HG03442 (cell line): ENCODE measurements at regions not wholly inside any gene's neighbourhood (a gene's known extent, or its start where the extent isn't known, plus 50 kb on each side); places are given as distances from the start of the nearest gene placed in this dataset.
"Not testable (repeated sequence)": the region's sequence is repeated elsewhere in the genome, so short reads cannot be mapped to it uniquely, and the experiment has no call there.

Experiments used
- ATAC-seq: cut with Tn5 transposase; IDR thresholded peaks from one replicate; pipeline ENCODE4 v1.9.1; 2021; ENCODE audit warnings: mild to moderate bottlenecking, moderate library complexity; ENCODE audit not compliant: unreplicated experiment

DNA sequence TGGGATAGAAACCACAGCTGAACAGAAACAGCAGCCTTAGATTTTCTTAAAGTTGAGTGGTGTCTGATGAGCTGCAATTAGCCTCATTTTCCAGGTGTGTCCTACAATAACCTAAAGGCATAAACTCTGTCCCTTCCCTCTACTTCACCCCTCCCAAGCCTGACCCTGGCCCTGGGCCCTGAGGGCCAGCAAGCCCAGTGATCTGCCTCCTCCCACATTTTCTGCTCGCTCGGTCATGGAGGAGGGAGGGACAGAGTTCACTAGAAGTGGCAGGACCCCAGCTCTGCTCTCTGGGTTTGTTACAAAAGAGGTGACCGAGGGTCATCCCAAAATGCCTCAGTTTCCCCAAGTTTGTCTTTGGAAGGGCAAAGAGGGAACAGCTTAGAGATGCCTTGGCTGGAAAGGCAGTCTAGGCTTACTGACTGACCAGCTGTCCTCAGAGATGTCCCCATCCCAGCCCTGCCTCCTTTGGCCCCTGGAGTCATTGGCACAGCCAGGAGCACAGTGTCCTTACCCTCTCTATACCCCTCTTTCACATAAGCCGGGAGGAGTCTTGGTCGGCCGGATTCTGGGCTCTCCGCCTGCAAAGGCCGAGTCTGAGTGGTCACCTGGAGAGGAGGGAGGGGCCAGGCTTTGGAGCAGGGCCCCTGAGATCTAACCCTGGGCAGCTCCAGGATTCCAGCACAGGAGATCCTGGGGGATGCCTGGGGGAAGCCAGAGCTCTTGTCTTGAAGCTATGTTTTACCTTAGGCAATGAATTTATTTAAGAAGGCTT, 172.7 kb downstream of the PTPRU start:
- ATAC-seq = no peak

DNA sequence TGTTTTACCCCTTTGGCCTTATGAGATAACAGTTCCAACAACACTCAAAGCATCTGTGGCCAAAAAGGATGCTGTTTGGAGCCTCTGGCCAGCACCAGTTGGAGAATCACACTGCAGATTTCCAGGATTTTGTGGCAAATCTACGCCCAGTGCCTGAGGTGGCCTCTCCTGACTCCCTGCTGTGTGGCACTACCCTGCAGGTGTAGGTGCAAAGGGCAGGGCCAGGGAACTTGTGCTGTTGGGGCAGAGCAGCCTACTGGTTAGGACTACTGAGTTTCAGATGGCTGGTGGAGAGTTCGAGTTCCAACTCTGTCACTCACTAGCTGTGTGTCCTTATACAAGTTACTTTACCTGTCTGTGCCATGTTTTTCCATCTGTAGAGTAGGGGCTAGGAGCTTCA, 170.5 kb downstream of the PTPRU start:
- ATAC-seq = no peak

DNA sequence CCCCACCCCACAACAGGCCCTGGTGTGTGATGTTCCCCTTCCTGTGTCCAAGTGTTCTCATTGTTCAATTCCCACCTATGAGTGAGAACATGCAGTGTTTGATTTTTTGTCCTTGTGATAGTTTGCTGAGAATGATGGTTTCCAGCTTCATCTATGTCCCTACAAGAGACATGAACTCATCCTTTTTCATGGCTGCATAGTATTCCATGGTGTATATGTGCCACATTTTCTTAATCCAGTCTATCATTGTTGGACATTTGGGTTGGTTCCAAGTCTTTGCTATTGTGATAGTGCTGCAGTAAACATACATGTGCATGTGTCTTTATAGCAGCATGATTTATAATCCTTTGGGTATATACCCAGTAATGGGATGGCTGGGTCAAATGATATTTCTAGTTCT, 163.9 kb downstream of the PTPRU start:
- ATAC-seq = not testable (repeated sequence)

DNA sequence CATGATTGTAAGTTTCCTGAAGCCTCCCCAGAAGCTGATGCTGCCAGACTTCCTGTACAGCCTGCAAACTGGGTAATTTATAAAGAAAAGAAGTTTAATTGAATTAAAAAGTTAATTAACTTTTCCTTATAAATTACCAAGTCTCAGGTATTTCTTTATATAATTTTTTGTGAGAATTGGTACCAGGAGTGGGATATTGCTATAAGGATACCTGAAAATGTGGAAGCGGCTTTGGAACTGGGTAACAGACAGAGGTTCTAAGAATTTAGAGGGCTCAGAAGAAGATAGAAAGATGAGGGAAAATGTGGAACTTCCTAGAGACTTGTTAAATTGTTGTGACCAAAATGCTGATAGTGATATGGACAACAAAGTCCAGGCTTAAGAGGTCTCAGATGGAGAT, 163.1 kb downstream of the PTPRU start:
- ATAC-seq = no peak

DNA sequence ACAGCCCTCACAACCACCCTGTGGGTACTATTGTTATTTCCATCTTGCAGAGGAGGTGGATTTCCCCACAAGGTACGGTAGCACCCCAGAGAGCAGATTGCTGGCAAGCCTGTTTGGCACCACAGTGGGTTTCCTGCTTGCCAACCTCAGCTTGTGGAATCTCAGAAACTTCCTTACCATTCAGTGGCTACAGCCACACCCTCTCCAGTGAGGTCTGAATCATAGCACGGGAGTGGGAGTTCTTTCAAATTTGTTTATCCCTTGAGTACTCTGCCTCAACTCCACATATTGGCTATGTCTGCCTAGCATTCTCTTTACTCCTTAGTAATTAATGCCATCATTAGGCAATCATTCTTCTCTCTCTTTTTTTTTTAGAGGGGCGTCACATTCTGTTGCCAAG, 162.1 kb downstream of the PTPRU start:
- no peak for ATAC-seq

DNA sequence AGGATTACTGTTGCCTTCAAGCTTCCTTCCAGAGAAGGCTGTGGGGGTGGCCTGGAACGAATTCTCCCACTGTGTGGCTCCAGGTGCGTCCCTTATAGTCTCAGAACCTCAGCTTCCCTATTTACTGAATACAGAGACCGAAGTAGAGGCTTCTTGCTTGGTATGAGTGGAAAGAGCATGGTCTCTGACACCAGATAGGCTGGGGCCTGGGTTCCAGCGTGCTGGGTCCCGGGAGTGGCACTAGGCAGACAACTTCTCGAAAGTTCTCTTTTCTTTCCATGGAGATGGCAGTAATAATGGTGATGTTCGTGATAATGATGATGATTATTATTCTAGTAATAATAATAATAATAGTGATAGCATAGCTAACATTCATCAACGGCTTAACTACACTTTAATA, 161.7 kb downstream of the PTPRU start:
- no peak for ATAC-seq

DNA sequence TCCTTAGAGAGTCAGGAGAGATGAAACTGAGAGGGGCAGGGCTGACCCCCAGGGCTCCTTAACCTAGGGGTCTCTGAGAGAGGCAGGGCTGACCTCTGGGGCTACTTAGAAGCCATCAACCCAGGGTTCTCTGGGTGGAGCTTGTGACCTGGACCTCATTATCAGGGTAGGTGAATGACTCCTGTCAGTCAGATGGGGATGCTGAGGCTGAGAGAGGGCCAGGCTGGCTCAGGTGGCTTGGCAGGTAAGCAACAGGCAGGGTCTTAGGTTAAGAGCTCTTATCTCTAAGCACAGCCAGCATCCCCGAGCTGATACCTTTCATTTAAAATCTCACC, 160.9 kb downstream of the PTPRU start:
- ATAC-seq = no peak

DNA sequence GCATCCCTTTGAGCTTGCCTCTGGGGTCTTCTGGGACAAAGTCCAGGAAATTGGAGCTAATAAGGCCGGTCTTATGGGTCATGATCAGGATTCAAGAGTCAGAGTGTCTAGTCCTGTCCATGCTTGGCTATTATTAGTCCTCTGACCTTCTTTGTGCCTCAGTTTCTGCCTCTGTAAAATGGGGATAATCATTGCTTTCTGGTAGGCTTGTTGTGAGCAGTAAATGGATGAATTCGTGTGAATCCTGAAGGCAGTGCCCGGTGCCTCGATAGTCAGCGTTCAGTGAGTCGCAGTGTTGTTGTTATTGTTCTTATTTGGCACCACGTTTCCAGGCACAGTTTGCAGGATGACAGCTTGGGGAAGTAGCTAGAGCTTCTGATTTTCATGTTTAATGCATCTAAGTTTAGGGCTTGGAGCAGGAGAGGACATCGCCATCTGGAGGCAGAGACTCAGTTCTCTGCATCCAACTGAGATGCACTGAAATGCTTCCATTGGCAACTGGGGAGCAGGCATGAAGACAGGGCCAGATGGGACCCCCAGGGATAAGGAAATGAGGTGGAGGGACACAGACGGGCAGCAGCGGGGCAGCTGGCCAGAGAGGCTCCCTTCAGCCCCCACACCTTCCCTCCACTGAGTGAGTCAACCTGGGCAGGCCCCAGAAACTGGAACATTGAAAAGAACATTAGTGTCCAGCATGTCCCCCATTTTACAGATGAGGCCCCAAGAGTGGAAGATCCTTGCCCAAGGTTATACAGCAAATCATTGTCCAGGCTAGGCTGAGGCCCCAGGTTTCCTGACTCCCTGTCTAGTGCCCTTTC, 160.3 kb downstream of the PTPRU start:
- no peak for ATAC-seq

DNA sequence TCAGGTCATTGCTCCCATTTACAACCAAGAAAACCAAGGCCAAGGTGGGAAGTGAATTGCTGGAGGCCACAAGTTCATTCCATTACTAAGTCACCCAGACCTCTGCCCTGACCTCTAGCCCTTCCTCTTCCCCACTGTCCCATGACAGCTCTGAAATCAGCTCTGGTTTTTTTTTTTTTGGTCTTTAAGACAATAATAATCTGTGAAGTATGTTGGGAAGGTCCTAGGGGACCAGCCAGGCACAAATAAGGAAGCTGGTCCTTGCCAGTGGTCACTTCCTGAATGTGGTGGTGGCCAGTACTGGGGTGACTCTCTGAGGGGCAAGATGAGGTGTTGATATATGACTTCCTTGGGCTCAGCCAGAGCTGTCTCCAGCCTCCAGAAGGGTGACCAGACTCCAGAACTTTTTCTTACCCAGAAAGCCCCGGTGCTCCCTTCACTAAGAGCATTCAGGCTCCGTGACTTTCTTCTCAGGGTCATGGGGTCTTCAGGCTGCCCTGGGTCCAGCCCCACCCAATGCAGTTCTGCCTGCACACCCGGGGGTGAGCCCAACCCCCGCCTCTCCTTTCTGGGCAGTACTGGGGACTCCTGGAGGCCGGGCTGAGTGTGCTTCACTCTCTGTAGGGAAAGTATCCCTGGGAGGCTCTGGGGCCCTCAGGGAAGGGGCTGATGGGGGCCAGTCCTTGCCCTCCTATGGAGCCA, 159.6 kb downstream of the PTPRU start:
- ATAC-seq = no peak

DNA sequence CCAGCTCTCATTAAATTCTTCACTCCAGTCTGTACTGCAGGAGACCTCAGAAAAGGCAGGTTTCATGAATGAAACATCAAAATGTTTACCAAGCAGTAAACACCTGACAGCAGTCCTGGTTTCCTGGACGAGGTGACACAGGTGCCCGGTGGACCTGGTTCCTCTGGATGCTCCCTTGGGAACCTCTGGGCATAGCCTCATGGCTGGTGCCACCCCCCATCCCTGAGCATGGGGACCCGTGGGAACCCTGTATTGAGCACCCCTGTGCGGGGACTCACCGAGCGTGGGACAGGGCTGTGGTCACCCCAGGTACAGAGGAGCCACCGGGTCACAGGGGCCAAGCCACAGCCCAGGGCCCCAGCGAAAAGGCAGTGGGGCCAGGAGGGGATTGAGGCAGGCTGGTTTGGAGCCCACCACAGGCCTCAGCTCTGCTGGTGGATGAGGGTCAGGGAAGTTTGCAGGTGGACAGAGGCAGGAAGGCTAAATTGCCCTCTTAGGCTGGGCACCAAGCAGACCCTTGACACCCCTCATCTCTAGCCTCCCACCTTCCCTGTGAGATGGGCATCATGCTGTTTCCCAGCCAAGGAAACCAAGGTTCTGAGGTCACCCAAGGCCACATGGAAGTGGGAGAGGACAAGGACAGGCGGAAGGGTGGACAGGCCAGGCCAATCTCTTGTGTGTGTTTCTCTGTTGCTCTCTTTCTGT, 158.4 kb downstream of the PTPRU start:
- no peak for ATAC-seq

DNA sequence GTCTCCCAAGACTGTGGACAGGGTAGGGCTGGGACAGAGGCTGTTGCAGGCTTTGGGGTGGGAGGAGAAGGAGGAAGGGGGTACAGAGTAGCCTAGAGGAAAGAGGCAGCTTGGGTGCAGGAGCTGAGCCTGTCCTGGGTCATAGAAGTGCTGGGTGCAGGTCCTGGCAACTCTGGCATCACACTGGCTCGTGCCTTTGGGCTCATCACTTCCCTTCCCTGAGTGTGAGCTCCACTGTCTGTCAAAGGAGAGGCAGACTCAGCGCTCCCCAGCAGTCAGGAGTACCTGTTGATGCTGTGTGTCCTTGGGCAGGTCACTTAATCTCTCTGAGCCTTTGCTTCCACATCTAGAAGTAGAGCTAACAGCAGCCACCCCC, 157.1 kb downstream of the PTPRU start:
- no peak for ATAC-seq

DNA sequence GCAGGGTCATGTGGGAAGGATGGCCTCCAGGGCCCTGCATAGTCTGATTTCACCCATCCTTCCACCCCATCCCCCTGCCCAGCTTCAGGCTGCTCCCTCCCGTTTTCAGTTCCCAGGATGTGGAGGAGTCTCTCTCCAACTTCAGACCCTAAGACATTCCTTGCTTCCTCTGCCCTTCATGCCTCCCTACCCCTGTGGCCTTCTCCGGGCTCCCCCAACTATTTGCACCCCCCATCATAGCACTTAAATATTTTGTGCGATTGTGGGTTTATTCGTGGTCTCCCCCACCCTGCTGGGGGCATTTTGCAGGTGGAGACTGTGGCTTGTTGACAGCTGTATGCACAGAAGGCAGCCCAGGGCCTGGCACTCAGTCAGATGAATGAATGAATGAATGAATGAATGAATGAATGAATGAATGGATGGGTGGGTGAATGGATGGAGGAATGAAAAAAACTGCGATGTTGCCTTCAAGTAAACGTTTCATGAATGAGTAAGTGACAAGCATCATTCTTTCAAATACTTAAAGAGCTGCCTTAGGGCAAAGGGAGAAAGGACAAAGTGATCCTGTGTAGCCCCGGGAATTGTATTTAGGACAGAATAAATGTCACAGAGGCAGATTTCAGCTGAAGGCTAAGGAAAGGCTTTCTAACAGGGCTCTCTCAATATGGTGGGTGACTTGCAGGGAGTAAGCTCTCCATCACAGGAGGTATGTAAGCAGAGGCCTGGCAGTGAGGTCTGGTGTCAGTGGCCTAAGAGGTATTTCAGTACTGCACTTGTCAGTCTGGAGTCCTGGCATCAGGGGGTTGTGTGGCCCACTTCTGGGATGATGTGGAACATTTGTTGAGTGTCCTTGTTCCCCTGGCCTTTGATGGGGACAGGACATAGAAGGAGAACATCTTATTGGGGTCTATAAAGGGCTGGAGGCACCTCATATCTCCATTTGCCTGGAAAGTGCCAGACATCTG, 156.4 kb downstream of the PTPRU start:
- no peak for ATAC-seq

DNA sequence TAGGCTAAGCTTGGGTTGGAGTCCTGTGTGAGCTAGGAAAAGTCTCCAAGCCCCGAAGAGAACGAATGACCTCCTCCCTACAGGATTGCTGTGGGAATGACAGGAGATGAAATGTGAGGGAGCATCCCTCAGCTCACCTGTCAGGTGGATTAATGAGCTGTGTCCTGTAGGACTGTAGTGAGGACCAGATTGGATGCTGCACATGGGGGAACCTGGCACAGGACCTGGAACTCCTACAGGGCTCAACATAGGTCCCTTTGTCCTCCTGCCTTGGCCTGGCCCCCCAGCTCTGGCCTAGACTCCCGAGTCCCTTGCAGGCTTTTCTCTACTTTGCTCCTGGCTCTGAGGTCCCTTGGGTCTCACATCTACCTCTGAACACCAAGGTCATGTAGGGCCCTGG, 155.7 kb downstream of the PTPRU start:
- ATAC-seq = no peak

DNA sequence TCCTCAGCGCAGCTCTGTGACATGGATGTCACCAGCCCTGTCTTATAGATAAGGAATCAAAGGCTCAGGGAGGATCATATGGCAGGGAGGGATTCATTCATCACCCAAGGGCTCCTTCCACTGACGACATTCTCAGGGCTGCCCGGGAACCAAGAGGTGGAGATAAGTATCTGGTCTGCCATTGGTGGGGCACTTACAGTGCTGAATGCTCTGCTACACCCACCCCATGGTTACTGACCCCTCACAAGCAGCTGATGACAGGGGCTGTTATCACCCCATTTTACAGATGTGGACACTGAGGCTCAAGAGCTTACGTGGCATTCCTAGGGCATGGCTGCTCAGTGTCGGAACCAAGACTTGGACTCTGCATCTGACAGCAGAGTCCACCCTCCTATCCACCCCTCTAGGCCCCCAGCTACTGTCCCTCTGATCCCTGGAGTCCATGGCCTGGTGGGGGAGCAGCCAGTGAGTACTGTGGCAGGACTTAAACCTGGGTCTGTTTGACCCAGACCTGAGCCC, 155.1 kb downstream of the PTPRU start:
- ATAC-seq = no peak

DNA sequence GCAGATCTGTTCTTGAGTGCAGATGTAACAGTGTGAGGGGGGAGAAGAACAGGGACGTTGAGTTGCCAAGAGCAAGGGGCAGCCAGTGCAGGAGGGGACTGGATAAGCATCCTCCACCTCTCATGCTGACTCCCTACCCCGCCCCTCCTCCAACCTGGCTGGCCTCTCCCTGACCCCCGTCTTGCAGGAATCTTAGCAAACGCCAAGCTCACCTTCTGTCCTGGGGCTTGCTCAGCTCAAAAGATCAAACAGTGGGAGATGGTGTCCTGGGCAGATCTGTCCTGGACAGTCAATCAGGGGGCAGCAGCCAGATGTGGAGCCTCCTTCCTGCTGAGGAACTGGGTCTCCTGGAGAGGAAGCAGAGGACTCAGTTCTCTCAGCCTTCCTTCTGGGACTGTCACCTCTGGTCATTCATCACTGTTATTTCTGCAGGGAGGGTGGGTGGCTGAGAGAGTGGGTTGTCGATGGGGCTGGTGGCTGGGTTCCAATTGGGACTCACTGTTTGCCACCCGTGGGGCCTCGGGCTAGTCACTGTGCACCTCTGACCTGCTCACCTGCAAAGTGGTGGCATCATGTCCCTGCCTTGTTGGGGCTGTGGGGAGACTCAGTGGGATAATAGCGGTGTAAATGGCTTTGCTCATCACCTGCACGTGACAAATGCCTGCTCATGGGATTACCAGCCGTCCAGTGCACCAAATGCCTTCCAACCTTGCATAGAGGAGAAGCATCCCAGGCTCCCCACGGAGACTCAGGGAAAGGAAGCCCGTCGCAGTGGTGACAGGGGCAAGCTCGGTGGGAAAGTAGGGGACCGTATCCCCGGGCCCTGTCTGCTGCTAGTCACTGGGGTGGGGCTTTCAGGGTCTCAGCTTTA, 154.4 kb downstream of the PTPRU start:
- ATAC-seq = no peak

DNA sequence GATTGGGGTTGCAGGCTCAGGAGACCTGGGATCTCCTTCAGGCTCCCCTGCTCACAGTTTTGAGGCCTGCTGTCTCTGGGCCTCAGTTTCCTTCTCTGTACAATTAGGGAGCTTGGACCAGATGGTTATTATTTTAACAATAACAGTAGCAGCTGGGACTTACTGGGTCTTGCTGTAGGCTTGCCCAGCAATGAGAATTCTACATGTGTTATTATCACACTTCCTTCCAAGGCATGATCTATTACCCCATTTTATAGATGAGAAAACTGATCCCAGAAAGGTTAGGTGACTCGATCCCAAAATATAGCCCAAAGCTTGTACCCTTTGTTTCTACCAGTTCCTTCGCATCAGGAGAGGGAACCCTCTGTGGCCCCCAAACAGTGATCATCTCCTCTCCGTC, 153.8 kb downstream of the PTPRU start:
- no peak for ATAC-seq

DNA sequence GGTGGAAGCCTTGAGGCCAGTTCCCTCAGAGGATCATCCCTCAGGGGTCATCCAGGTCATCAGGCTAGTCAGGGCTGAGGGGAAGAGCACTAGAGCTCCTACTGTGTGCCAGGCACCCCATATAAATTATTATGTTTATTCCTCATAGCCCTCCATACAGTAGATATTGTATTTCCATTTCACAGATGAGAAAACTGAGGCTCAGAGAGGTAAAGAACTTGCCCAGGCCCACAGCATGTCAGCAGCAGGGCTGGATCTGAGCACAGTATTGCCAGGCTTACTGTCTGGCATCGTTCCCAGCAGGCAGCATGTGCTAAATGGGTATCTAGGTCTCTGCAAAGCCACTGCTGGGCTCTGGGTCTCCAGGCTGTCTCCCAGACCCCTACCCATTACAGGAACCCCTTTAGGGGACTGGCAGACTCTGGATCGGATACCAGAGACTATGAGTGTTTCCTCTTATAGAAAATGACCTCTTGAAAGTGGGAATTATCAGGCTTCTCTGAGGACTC, 153.3 kb downstream of the PTPRU start:
- ATAC-seq = no peak

DNA sequence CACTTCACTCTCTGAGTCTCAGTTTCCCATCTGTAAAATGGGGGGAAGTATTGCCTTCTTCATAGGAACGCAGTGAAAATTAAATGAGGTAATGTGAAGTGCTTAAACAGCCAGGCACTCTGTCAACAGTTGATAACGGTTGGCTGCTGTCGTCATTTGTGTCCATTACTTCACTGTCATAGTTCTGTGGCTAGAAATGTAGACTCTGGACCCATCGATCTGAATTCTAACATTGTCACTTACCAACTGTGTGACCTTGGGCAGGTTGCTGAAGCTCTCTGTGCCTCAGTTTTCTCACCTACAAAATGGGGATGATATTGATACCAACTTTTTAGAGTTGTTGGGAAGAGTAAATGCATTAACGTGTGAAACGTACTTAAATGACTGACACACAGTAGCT, 152.6 kb downstream of the PTPRU start:
- no peak for ATAC-seq

DNA sequence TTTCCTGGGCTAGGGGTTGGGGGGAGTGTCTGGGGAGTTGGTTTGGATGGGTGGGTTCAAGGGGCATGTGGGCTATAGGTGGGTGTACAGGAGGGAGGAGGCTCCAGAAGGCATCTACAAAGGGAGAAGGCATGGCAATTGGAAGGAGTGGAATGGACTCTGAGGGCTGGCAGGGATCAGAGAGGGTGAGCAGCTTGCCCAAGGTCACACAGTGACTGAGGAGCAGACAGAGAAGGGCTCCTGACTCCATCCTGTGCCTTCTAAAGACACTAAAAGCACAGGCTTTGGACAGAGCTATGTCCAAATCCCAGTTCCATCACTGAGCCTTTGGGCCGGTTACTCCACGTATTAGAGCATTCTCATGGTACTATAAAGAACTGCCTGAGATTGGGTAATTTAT, 151.8 kb downstream of the PTPRU start:
- no peak for ATAC-seq
